ENCODE measurements at regions not wholly inside any gene's neighbourhood (a gene's known extent, or its start where the extent isn't known, plus 50 kb on each side); places are given as distances from the start of the nearest gene placed in this dataset.

GRCh38 chr5:44987026-44987425 lies 178.3 kb downstream of the MRPS30 start:
- TF ChIP-seq, protein P1, sequence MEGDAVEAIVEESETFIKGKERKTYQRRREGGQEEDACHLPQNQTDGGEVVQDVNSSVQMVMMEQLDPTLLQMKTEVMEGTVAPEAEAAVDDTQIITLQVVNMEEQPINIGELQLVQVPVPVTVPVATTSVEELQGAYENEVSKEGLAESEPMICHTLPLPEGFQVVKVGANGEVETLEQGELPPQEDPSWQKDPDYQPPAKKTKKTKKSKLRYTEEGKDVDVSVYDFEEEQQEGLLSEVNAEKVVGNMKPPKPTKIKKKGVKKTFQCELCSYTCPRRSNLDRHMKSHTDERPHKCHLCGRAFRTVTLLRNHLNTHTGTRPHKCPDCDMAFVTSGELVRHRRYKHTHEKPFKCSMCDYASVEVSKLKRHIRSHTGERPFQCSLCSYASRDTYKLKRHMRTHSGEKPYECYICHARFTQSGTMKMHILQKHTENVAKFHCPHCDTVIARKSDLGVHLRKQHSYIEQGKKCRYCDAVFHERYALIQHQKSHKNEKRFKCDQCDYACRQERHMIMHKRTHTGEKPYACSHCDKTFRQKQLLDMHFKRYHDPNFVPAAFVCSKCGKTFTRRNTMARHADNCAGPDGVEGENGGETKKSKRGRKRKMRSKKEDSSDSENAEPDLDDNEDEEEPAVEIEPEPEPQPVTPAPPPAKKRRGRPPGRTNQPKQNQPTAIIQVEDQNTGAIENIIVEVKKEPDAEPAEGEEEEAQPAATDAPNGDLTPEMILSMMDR (optimal IDR thresholded peaks at IDR 0.05 in 1 of 3, IDR thresholded peaks at IDR 0.05 in 1 of 3, conservative IDR thresholded peaks at IDR 0.05 in 1 of 3; ENCODE audit: extremely low read depth in 1 of 3, insufficient read depth in 2 of 3, low read length in 3 of 3): no peak
- no peak for TF ChIP-seq EZH2 (IDR thresholded peaks at IDR 0.05; ENCODE audit: low read length)
